H1 (cell line): ENCODE measurements at regions not wholly inside any gene's neighbourhood (a gene's known extent, or its start where the extent isn't known, plus 50 kb on each side); places are given as distances from the start of the nearest gene placed in this dataset.

Experiments used
- BCL11A ChIP-seq, 2 experiments: IDR thresholded peaks; one replicate each; pipeline ENCODE4 v1.6.1; 2011; ENCODE audit warnings: low read depth in 2 of 2, low read length in 2 of 2, mild to moderate bottlenecking in 2 of 2
- CREB1 ChIP-seq: IDR thresholded peaks from 2 replicates; pipeline ENCODE4 v1.6.1; 2012; ENCODE audit warnings: inconsistent platforms
- EGR1 ChIP-seq: IDR thresholded peaks from 2 replicates; pipeline ENCODE4 v1.6.1; 2011; ENCODE audit warnings: low read depth, low read length, borderline replicate concordance
- EZH2 ChIP-seq: fragments of 200-600 bp; sonication (generic); IDR thresholded peaks from 2 replicates; pipeline ENCODE4 v1.7.1; 2012; ENCODE audit warnings: low read depth, mild to moderate bottlenecking, moderate library complexity, low read length, inconsistent platforms; ENCODE audit not compliant: severe bottlenecking
- RFX5 ChIP-seq: IDR thresholded peaks from 2 replicates; pipeline ENCODE4 v1.6.1; 2011; ENCODE audit warnings: low read depth, low read length, improper control_type of control experiment, borderline replicate concordance
- YY1 ChIP-seq: IDR thresholded peaks from 2 replicates; pipeline ENCODE4 v1.6.1; 2011; ENCODE audit warnings: low read depth, mild to moderate bottlenecking, low read length
- TF ChIP-seq, protein P1 (sequence below): fragments of 300-600 bp; sonication (generic); IDR thresholded peaks from 2 replicates; pipeline ENCODE4 v1.7.1; 2012; ENCODE audit warnings: low read length, moderate library complexity, mild to moderate bottlenecking, inconsistent platforms; ENCODE audit not compliant: insufficient replicate concordance

GRCh38 chr5:93151121-93151520, 429.9 kb downstream of the NR2F1-AS1 start (continued):
- TF ChIP-seq, protein P1, sequence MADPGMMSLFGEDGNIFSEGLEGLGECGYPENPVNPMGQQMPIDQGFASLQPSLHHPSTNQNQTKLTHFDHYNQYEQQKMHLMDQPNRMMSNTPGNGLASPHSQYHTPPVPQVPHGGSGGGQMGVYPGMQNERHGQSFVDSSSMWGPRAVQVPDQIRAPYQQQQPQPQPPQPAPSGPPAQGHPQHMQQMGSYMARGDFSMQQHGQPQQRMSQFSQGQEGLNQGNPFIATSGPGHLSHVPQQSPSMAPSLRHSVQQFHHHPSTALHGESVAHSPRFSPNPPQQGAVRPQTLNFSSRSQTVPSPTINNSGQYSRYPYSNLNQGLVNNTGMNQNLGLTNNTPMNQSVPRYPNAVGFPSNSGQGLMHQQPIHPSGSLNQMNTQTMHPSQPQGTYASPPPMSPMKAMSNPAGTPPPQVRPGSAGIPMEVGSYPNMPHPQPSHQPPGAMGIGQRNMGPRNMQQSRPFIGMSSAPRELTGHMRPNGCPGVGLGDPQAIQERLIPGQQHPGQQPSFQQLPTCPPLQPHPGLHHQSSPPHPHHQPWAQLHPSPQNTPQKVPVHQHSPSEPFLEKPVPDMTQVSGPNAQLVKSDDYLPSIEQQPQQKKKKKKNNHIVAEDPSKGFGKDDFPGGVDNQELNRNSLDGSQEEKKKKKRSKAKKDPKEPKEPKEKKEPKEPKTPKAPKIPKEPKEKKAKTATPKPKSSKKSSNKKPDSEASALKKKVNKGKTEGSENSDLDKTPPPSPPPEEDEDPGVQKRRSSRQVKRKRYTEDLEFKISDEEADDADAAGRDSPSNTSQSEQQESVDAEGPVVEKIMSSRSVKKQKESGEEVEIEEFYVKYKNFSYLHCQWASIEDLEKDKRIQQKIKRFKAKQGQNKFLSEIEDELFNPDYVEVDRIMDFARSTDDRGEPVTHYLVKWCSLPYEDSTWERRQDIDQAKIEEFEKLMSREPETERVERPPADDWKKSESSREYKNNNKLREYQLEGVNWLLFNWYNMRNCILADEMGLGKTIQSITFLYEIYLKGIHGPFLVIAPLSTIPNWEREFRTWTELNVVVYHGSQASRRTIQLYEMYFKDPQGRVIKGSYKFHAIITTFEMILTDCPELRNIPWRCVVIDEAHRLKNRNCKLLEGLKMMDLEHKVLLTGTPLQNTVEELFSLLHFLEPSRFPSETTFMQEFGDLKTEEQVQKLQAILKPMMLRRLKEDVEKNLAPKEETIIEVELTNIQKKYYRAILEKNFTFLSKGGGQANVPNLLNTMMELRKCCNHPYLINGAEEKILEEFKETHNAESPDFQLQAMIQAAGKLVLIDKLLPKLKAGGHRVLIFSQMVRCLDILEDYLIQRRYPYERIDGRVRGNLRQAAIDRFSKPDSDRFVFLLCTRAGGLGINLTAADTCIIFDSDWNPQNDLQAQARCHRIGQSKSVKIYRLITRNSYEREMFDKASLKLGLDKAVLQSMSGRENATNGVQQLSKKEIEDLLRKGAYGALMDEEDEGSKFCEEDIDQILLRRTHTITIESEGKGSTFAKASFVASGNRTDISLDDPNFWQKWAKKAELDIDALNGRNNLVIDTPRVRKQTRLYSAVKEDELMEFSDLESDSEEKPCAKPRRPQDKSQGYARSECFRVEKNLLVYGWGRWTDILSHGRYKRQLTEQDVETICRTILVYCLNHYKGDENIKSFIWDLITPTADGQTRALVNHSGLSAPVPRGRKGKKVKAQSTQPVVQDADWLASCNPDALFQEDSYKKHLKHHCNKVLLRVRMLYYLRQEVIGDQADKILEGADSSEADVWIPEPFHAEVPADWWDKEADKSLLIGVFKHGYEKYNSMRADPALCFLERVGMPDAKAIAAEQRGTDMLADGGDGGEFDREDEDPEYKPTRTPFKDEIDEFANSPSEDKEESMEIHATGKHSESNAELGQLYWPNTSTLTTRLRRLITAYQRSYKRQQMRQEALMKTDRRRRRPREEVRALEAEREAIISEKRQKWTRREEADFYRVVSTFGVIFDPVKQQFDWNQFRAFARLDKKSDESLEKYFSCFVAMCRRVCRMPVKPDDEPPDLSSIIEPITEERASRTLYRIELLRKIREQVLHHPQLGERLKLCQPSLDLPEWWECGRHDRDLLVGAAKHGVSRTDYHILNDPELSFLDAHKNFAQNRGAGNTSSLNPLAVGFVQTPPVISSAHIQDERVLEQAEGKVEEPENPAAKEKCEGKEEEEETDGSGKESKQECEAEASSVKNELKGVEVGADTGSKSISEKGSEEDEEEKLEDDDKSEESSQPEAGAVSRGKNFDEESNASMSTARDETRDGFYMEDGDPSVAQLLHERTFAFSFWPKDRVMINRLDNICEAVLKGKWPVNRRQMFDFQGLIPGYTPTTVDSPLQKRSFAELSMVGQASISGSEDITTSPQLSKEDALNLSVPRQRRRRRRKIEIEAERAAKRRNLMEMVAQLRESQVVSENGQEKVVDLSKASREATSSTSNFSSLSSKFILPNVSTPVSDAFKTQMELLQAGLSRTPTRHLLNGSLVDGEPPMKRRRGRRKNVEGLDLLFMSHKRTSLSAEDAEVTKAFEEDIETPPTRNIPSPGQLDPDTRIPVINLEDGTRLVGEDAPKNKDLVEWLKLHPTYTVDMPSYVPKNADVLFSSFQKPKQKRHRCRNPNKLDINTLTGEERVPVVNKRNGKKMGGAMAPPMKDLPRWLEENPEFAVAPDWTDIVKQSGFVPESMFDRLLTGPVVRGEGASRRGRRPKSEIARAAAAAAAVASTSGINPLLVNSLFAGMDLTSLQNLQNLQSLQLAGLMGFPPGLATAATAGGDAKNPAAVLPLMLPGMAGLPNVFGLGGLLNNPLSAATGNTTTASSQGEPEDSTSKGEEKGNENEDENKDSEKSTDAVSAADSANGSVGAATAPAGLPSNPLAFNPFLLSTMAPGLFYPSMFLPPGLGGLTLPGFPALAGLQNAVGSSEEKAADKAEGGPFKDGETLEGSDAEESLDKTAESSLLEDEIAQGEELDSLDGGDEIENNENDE, result no peak
- TF ChIP-seq RFX5 (no peak), BCL11A (IDR thresholded peaks at IDR 0.05; ENCODE audit: low read depth in 2 of 2, low read length in 2 of 2) (no peak), EGR1 (no peak), YY1 (no peak), EZH2 (no peak), CREB1 (no peak)
